Neural crest cell (in vitro differentiated cells): ENCODE measurements at regions not wholly inside any gene's neighbourhood (a gene's known extent, or its start where the extent isn't known, plus 50 kb on each side); places are given as distances from the start of the nearest gene placed in this dataset.

Source experiments
- DNase-seq: peaks from one replicate; pipeline ENCODE4 v3.0.0; 2021; ENCODE audit warnings: low read depth, mixed read lengths, low spot score
- H3K27ac Mint-ChIP-seq: one replicate; pipeline ENCODE4 v1.8.0; 2021; ENCODE audit warnings: mild to moderate bottlenecking, mixed read lengths; ENCODE audit not compliant: unreplicated experiment
- H3K27me3 Mint-ChIP-seq: 2 replicates; pipeline ENCODE4 v1.8.0; 2021; ENCODE audit warnings: low read depth, mild to moderate bottlenecking, mixed read lengths
- H3K36me3 Mint-ChIP-seq: 2 replicates; pipeline ENCODE4 v1.8.0; 2021; ENCODE audit warnings: low read depth, mild to moderate bottlenecking, mixed read lengths
- H3K4me1 Mint-ChIP-seq: 2 replicates; pipeline ENCODE4 v1.8.0; 2021; ENCODE audit warnings: mixed read lengths
- H3K4me3 Mint-ChIP-seq: one replicate; pipeline ENCODE4 v1.8.0; 2021; ENCODE audit warnings: mild to moderate bottlenecking, mixed read lengths
- H3K9me3 Mint-ChIP-seq: 2 replicates; pipeline ENCODE4 v1.8.0; 2021; ENCODE audit warnings: mixed read lengths
- CTCF ChIP-seq: fragments of 200-600 bp; sonication (generic); conservative IDR thresholded peaks from 2 replicates; pipeline ENCODE4 v1.5.0; 2021; ENCODE audit warnings: antibody characterized with exemption, mild to moderate bottlenecking

- Mint-ChIP-seq H3K27me3 (peaks cover 84% of the 10 kb centered on the region), H3K27ac (no peak overlapping the region), H3K4me3 (no peak overlapping the region), H3K9me3 (no peaks in the 10 kb centered on the region), H3K36me3 (no peaks in the 10 kb centered on the region), H3K4me1 (no peaks in the 10 kb centered on the region)
- peak; percentile 51 for DNase-seq
- TF ChIP-seq CTCF, result peak; percentile 47
Observed at GRCh38 chr1:17919525-17920439, 164.6 kb downstream of the ACTL8 start.

GRCh38 chr1:17920881-17921640 lies 165.9 kb downstream of the ACTL8 start:
- Mint-ChIP-seq H3K4me1 (no peaks in the 10 kb centered on the region), H3K4me3 (no peak overlapping the region), H3K9me3 (no peaks in the 10 kb centered on the region), H3K27ac (no peak overlapping the region), H3K27me3 (peaks cover 80% of the 10 kb centered on the region), H3K36me3 (no peaks in the 10 kb centered on the region)
- no peak for TF ChIP-seq CTCF
- DNase-seq, result no peak

GRCh38 chr1:17922833-17923232 lies 167.7 kb downstream of the ACTL8 start:
- no peak overlapping the region for H3K27ac Mint-ChIP-seq
- no peaks in the 10 kb centered on the region for H3K36me3 Mint-ChIP-seq
- no peaks in the 10 kb centered on the region for H3K9me3 Mint-ChIP-seq
- no peak overlapping the region for H3K4me3 Mint-ChIP-seq
- H3K4me1 Mint-ChIP-seq, result no peaks in the 10 kb centered on the region
- peak; percentile 52 for DNase-seq
- TF ChIP-seq CTCF, result peak; percentile 70
- peaks cover 69% of the 10 kb centered on the region for H3K27me3 Mint-ChIP-seq

- H3K27me3 Mint-ChIP-seq, result peaks cover 69% of the 10 kb centered on the region
- no peaks in the 10 kb centered on the region for H3K36me3 Mint-ChIP-seq
- no peaks in the 10 kb centered on the region for H3K4me1 Mint-ChIP-seq
- no peak for DNase-seq
- no peaks in the 10 kb centered on the region for H3K9me3 Mint-ChIP-seq
- no peak overlapping the region for H3K4me3 Mint-ChIP-seq
- TF ChIP-seq CTCF, result no peak
- no peak overlapping the region for H3K27ac Mint-ChIP-seq
Observed at GRCh38 chr1:17923666-17924065, 168.5 kb downstream of the ACTL8 start.

GRCh38 chr1:17924578-17924977 lies 169.4 kb downstream of the ACTL8 start:
- no peak overlapping the region for H3K4me3 Mint-ChIP-seq
- H3K27ac Mint-ChIP-seq, result no peak overlapping the region
- DNase-seq, result no peak
- no peak for TF ChIP-seq CTCF
- no peaks in the 10 kb centered on the region for H3K9me3 Mint-ChIP-seq
- no peaks in the 10 kb centered on the region for H3K36me3 Mint-ChIP-seq
- H3K4me1 Mint-ChIP-seq, result no peaks in the 10 kb centered on the region
- peaks cover 69% of the 10 kb centered on the region for H3K27me3 Mint-ChIP-seq
